GM18507 (cell line): ENCODE measurements at regions not wholly inside any gene's neighbourhood (a gene's known extent, or its start where the extent isn't known, plus 50 kb on each side); places are given as distances from the start of the nearest gene placed in this dataset.

ENCODE experiments used
- DNase-seq: peaks from one replicate; pipeline ENCODE4 v3.0.0; 2011; ENCODE audit warnings: low read depth; ENCODE audit not compliant: insufficient read length; ENCODE audit errors: extremely low spot score
- FAIRE-seq: peaks from 2 replicates; lab custom pipeline; 2011; peaks lifted over from hg19 to GRCh38; lab: Jason Lieb, UNC

GRCh38 chr18:78640246-78640995, 339.2 kb upstream of the SALL3 start:
- FAIRE-seq (no peak), DNase-seq (no peak)

- FAIRE-seq (no peak), DNase-seq (no peak)
These were observed 337.9 kb upstream of the SALL3 start for GRCh38 chr18:78641689-78642231.

GRCh38 chr18:78642296-78642951, 337.2 kb upstream of the SALL3 start:
- DNase-seq (no peak), FAIRE-seq (no peak)

GRCh38 chr18:78643004-78643403, 336.6 kb upstream of the SALL3 start:
- FAIRE-seq (no peak), DNase-seq (no peak)

GRCh38 chr18:78643981-78644380, 335.6 kb upstream of the SALL3 start:
- no peak for FAIRE-seq

GRCh38 chr18:78645216-78645615, 334.4 kb upstream of the SALL3 start:
- DNase-seq (no peak), FAIRE-seq (no peak)

More at GRCh38 chr18:78643981-78644380, 335.6 kb upstream of the SALL3 start:
- DNase-seq: no peak

- DNase-seq (no peak), FAIRE-seq (no peak)
These were observed 332.6 kb upstream of the SALL3 start for GRCh38 chr18:78647018-78647417.

- FAIRE-seq (no peak), DNase-seq (no peak)
These were observed 330.2 kb upstream of the SALL3 start for GRCh38 chr18:78649421-78649820.

GRCh38 chr18:78650926-78651325, 328.7 kb upstream of the SALL3 start:
- no peak for FAIRE-seq
- DNase-seq: no peak

- no peak for DNase-seq
- no peak for FAIRE-seq
These were observed 327.5 kb upstream of the SALL3 start for GRCh38 chr18:78652001-78652545.

- DNase-seq: no peak
- no peak for FAIRE-seq
These were observed 323.7 kb upstream of the SALL3 start for GRCh38 chr18:78655921-78656320.

- DNase-seq (no peak), FAIRE-seq (no peak)
These were observed 323.2 kb upstream of the SALL3 start for GRCh38 chr18:78656346-78656925.

- DNase-seq (no peak), FAIRE-seq (no peak)
These were observed 321.1 kb upstream of the SALL3 start for GRCh38 chr18:78658531-78658930.

GRCh38 chr18:78659057-78659456, 320.6 kb upstream of the SALL3 start:
- no peak for FAIRE-seq
- DNase-seq: no peak

GRCh38 chr18:78659748-78660147, 319.9 kb upstream of the SALL3 start:
- DNase-seq (no peak), FAIRE-seq (no peak)

GRCh38 chr18:78660311-78660710, 319.3 kb upstream of the SALL3 start:
- FAIRE-seq: no peak
- no peak for DNase-seq

- FAIRE-seq: no peak
- no peak for DNase-seq
These were observed 318.3 kb upstream of the SALL3 start for GRCh38 chr18:78661316-78661715.

- DNase-seq: no peak
- FAIRE-seq: no peak
These were observed 316.7 kb upstream of the SALL3 start for GRCh38 chr18:78662879-78663278.

GRCh38 chr18:78664048-78664447, 315.6 kb upstream of the SALL3 start:
- FAIRE-seq (no peak), DNase-seq (no peak)

- no peak for DNase-seq
These were observed 314.8 kb upstream of the SALL3 start for GRCh38 chr18:78664848-78665247.

More at GRCh38 chr18:78664848-78665247, 314.8 kb upstream of the SALL3 start:
- FAIRE-seq: no peak
